22Rv1 (cell line): ENCODE measurements at regions not wholly inside any gene's neighbourhood (a gene's known extent, or its start where the extent isn't known, plus 50 kb on each side); places are given as distances from the start of the nearest gene placed in this dataset.

ENCODE experiments used
- H3K27ac ChIP-seq: fragments of 450-650 bp; 2 replicates; pipeline ENCODE4 v1.5.1; 2017
- CTCF ChIP-seq: fragments of 450-650 bp; IDR thresholded peaks from 2 replicates; pipeline ENCODE4 v1.5.1; 2017; ENCODE audit warnings: mild to moderate bottlenecking
- ZFX ChIP-seq: fragments of 450-650 bp; IDR thresholded peaks from 2 replicates; pipeline ENCODE4 v1.6.1; 2017; ENCODE audit warnings: antibody characterized with exemption, borderline replicate concordance

- H3K27ac ChIP-seq = no peak overlapping the region
- no peak for TF ChIP-seq CTCF
- TF ChIP-seq ZFX = no peak
Observed at GRCh38 chr1:200354243-200354642, 55.6 kb downstream of the ZNF281 start.

GRCh38 chr1:200353232-200353631 is 56.6 kb downstream of the ZNF281 start:
- H3K27ac ChIP-seq = no peak overlapping the region
- TF ChIP-seq CTCF (no peak), ZFX (no peak)

GRCh38 chr1:200351826-200352549 is 57.8 kb downstream of the ZNF281 start:
- no peak for TF ChIP-seq CTCF
- no peak for TF ChIP-seq ZFX
- no peak overlapping the region for H3K27ac ChIP-seq

- TF ChIP-seq CTCF (no peak), ZFX (no peak)
- H3K27ac ChIP-seq = no peak overlapping the region
Observed at GRCh38 chr1:200351425-200351824, 58.4 kb downstream of the ZNF281 start.

GRCh38 chr1:200346700-200347099 is 63.1 kb downstream of the ZNF281 start:
- no peak overlapping the region for H3K27ac ChIP-seq
- TF ChIP-seq CTCF (no peak), ZFX (no peak)

- H3K27ac ChIP-seq = no peak overlapping the region
- TF ChIP-seq CTCF (no peak), ZFX (no peak)
Observed at GRCh38 chr1:200345520-200345919, 64.3 kb downstream of the ZNF281 start.

GRCh38 chr1:200343874-200344273 is 66.0 kb downstream of the ZNF281 start:
- TF ChIP-seq CTCF (no peak), ZFX (no peak)
- H3K27ac ChIP-seq = no peak overlapping the region
